Lung (tissue), 11 donors: ENCODE measurements at regions not wholly inside any gene's neighbourhood (a gene's known extent, or its start where the extent isn't known, plus 50 kb on each side); places are given as distances from the start of the nearest gene placed in this dataset.

Experiments used
- ATAC-seq: fragments of 200-7000 bp; cut with Tn5 transposase; one replicate; pipeline ENCODE4 v1.9.1; 2020; ENCODE audit warnings: moderate number of reproducible peaks; ENCODE audit not compliant: insufficient read depth, low FRiP score
- DNase-seq, 3 donors: peaks; one replicate each; pipeline ENCODE4 v3.0.0-alpha.2; 2013 to 2017
- H3K27ac ChIP-seq, 2 donors: one replicate each; pipeline ENCODE4 v1.5.1; 2013; ENCODE audit warnings: mild to moderate bottlenecking in 2 of 2, moderate library complexity in 2 of 2, control low read depth in 1 of 2, inconsistent platforms in 1 of 2, low read depth in 1 of 2, low read length in 1 of 2
- H3K27me3 ChIP-seq, 3 donors: one replicate each; pipeline ENCODE4 v1.5.1; 2013; ENCODE audit warnings: low read length in 2 of 3; ENCODE audit not compliant: control insufficient read depth in 3 of 3, insufficient read depth in 3 of 3
- H3K36me3 ChIP-seq, 4 donors: one replicate each; pipeline ENCODE4 v1.5.1; 2013; ENCODE audit warnings: low read length in 4 of 4, mild to moderate bottlenecking in 1 of 4, moderate library complexity in 1 of 4; ENCODE audit not compliant: control insufficient read depth in 4 of 4, insufficient read depth in 4 of 4
- H3K4me1 ChIP-seq, 5 donors: one replicate each; pipeline ENCODE4 v1.5.1; 2013; ENCODE audit warnings: low read length in 5 of 5, mild to moderate bottlenecking in 2 of 5, moderate library complexity in 1 of 5; ENCODE audit not compliant: control insufficient read depth in 5 of 5, insufficient read depth in 5 of 5
- H3K4me3 ChIP-seq: one replicate; pipeline ENCODE4 v1.5.1; 2013; ENCODE audit warnings: mild to moderate bottlenecking, control low read depth, moderate library complexity
- H3K9ac ChIP-seq, 2 donors: one replicate each; pipeline ENCODE4 v1.5.1; 2013; ENCODE audit warnings: low read length in 2 of 2, control low read depth in 1 of 2; ENCODE audit not compliant: insufficient read depth in 1 of 2
- H3K9me3 ChIP-seq, 4 donors: one replicate each; pipeline ENCODE4 v1.5.1; 2013; ENCODE audit warnings: low read length in 3 of 4, mild to moderate bottlenecking in 1 of 4, moderate library complexity in 1 of 4; ENCODE audit not compliant: control insufficient read depth in 4 of 4, insufficient read depth in 3 of 4
- CTCF ChIP-seq: IDR thresholded peaks from 2 replicates; pipeline ENCODE4 v1.5.1; 2012; ENCODE audit warnings: mild to moderate bottlenecking; ENCODE audit errors: control extremely low read depth, extremely low read depth
- WGBS, 2 donors: extraction: QIAGEN DNeasy Blood & Tissue Kit; methylation state at CpG; one replicate each; pipeline ENCODE4 v1.1.7; 2013; 5-methylcytosine and 5-hydroxymethylcytosine counted together
- donor health status: control.
- donor health status: control.
- donor health status: Bipolar disorder and iron deficiency.
- donor health status: healthy.
- donor health status: DM: yes; HTN: yes; CAD: no.

- DNase-seq (no peak), ATAC-seq (no peak)
- H3K9ac ChIP-seq = no peak overlapping the region
- no peak overlapping the region for H3K27ac ChIP-seq
- no peaks in the 10 kb centered on the region for H3K36me3 ChIP-seq
- H3K4me3 ChIP-seq = no peak overlapping the region
- H3K4me1 ChIP-seq = no peaks in the 10 kb centered on the region
- 70 to 89% methylated on average over 1 of the region's 1 CpG for WGBS, 2 donors
- peaks cover 0 to 2% (median 0%) of the 10 kb centered on the region in 4 donors for H3K9me3 ChIP-seq
- H3K27me3 ChIP-seq = no peaks in the 10 kb centered on the region
- no peak for TF ChIP-seq CTCF
Measured at GRCh38 chr16:13586051-13586450, 333.9 kb upstream of the ERCC4 start.

GRCh38 chr16:13587181-13587580, 332.8 kb upstream of the ERCC4 start:
- Histone ChIP-seq H3K27me3 (no peaks in the 10 kb centered on the region), H3K9ac (no peak overlapping the region), H3K27ac (no peak overlapping the region), H3K36me3 (no peaks in the 10 kb centered on the region), H3K4me1 (no peaks in the 10 kb centered on the region), H3K9me3 (peaks cover 0 to 2% (median 0%) of the 10 kb centered on the region in 4 donors), H3K4me3 (no peak overlapping the region)
- WGBS, 2 donors = 69 to 76% methylated on average over 1 of the region's 1 CpG
- no peak for TF ChIP-seq CTCF
- DNase-seq (no peak), ATAC-seq (no peak)

GRCh38 chr16:13594823-13595222, 325.1 kb upstream of the ERCC4 start:
- Histone ChIP-seq H3K36me3 (no peaks in the 10 kb centered on the region), H3K4me1 (no peaks in the 10 kb centered on the region), H3K27ac (no peak overlapping the region), H3K9me3 (peaks cover 0 to 2% (median under 1%) of the 10 kb centered on the region in 4 donors), H3K4me3 (no peak overlapping the region), H3K27me3 (no peaks in the 10 kb centered on the region), H3K9ac (no peak overlapping the region)
- WGBS, 2 donors = 30 to 35% methylated on average over 3 of the region's 3 CpGs
- ATAC-seq (no peak), DNase-seq (peak in 1 of 3 donors; percentile 1)
- no peak for TF ChIP-seq CTCF

GRCh38 chr16:13606804-13607203, 313.1 kb upstream of the ERCC4 start:
- no peak overlapping the region for H3K4me3 ChIP-seq
- no peak overlapping the region for H3K27ac ChIP-seq
- H3K9me3 ChIP-seq = peaks cover 0 to 11% (median 0%) of the 10 kb centered on the region in 4 donors
- H3K4me1 ChIP-seq = no peaks in the 10 kb centered on the region
- no peak overlapping the region for H3K9ac ChIP-seq
- DNase-seq = no peak
- H3K27me3 ChIP-seq = no peaks in the 10 kb centered on the region
- ATAC-seq = no peak
- H3K36me3 ChIP-seq = no peaks in the 10 kb centered on the region
- TF ChIP-seq CTCF = no peak
- 86 to 87% methylated on average over 25 of the region's 25 CpGs for WGBS, 2 donors
